Sigmoid colon (tissue), 6 donors: ENCODE measurements at regions not wholly inside any gene's neighbourhood (a gene's known extent, or its start where the extent isn't known, plus 50 kb on each side); places are given as distances from the start of the nearest gene placed in this dataset.
"Not testable (repeated sequence)": the region's sequence is repeated elsewhere in the genome, so short reads cannot be mapped to it uniquely, and the experiment has no call there.

Source experiments
- DNase-seq: peaks from one replicate; pipeline ENCODE4 v3.0.0-alpha.2; 2019
- H3K27ac ChIP-seq, 4 donors: fragments of 200-600 bp; sonication (generic); one replicate each; pipeline ENCODE4 v1.5.1; 2016 to 2019; ENCODE audit warnings: mild to moderate bottlenecking in 1 of 4
- H3K27me3 ChIP-seq, 3 donors: fragments of 200-600 bp; sonication (generic); one replicate each; pipeline ENCODE4 v1.5.1; 2019; ENCODE audit warnings: mild to moderate bottlenecking in 1 of 3
- H3K36me3 ChIP-seq, 4 donors: fragments of 200-600 bp; sonication (generic); one replicate each; pipeline ENCODE4 v1.5.1; 2016 to 2019
- H3K4me1 ChIP-seq, 4 donors: fragments of 200-600 bp; sonication (generic); one replicate each; pipeline ENCODE4 v1.5.1; 2017 to 2019
- H3K4me3 ChIP-seq, 4 donors: fragments of 200-600 bp; sonication (generic); one replicate each; pipeline ENCODE4 v1.5.1; 2017 to 2019; ENCODE audit warnings: mild to moderate bottlenecking in 2 of 4, moderate library complexity in 1 of 4
- H3K9me3 ChIP-seq, 4 donors: fragments of 200-600 bp in 3 of 4; sonication (generic) in 3 of 4; one replicate each; pipeline versions ENCODE4 v1.5.1 to v1.6.1; 2013 to 2019
- EP300 ChIP-seq, 4 donors: sonication (generic); formaldehyde crosslinking; IDR thresholded peaks; one replicate each; pipeline ENCODE4 v1.6.1; 2017; ENCODE audit warnings: antibody characterized with exemption in 4 of 4
- POLR2A ChIP-seq, 2 donors: fragments of 450-650 bp; IDR thresholded peaks; one replicate each; pipeline ENCODE4 v1.6.1; 2016; ENCODE audit warnings: antibody characterized with exemption in 2 of 2, mild to moderate bottlenecking in 2 of 2, moderate library complexity in 2 of 2
- POLR2AphosphoS5 ChIP-seq, 4 donors: sonication (generic); formaldehyde crosslinking; IDR thresholded peaks; one replicate each; pipeline ENCODE4 v1.6.1; 2017; ENCODE audit warnings: antibody characterized with exemption in 4 of 4
- WGBS, 2 donors: extraction: QIAGEN DNeasy Blood & Tissue Kit; methylation state at CpG; one replicate each; pipeline ENCODE4 v1.1.7; 2013; 5-methylcytosine and 5-hydroxymethylcytosine counted together
- intact Hi-C: fragments of 100-400 bp; cut with DNase I; formaldehyde crosslinking; loops from one replicate; pipeline ENCODE4 v1.15.1; 2023
- TF ChIP-seq, protein P1 (sequence below), 4 experiments: fragments of 450-650 bp in 3 of 4; fragments of 200-600 bp in 1 of 4; IDR thresholded peaks; one replicate each; pipeline ENCODE4 v1.5.1; 2016 to 2019; ENCODE audit warnings: antibody characterized with exemption in 4 of 4, mild to moderate bottlenecking in 3 of 4, moderate library complexity in 2 of 4
- donor health status: healthy with polysubstance abuse.
- donor health status: healthy.

GRCh38 chr11:67745181-67745726, 70.8 kb upstream of the ALDH3B2 start:
- 59 to 96% methylated on average over 11 of the region's 11 CpGs for WGBS, 2 donors
- DNase-seq, result no peak
- H3K9me3 ChIP-seq, result no peaks in the 10 kb centered on the region
- H3K4me3 ChIP-seq, result no peak overlapping the region
- TF ChIP-seq EP300 (IDR thresholded peaks at IDR 0.05) (no peak), POLR2A (IDR thresholded peaks at IDR 0.05) (no peak), POLR2AphosphoS5 (IDR thresholded peaks at IDR 0.05) (no peak)
- TF ChIP-seq, protein P1, sequence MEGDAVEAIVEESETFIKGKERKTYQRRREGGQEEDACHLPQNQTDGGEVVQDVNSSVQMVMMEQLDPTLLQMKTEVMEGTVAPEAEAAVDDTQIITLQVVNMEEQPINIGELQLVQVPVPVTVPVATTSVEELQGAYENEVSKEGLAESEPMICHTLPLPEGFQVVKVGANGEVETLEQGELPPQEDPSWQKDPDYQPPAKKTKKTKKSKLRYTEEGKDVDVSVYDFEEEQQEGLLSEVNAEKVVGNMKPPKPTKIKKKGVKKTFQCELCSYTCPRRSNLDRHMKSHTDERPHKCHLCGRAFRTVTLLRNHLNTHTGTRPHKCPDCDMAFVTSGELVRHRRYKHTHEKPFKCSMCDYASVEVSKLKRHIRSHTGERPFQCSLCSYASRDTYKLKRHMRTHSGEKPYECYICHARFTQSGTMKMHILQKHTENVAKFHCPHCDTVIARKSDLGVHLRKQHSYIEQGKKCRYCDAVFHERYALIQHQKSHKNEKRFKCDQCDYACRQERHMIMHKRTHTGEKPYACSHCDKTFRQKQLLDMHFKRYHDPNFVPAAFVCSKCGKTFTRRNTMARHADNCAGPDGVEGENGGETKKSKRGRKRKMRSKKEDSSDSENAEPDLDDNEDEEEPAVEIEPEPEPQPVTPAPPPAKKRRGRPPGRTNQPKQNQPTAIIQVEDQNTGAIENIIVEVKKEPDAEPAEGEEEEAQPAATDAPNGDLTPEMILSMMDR (IDR thresholded peaks at IDR 0.05), result no peak
- no peak overlapping the region for H3K27ac ChIP-seq
- H3K4me1 ChIP-seq, result peaks cover 0 to 14% (median 6%) of the 10 kb centered on the region in 4 donors
- H3K27me3 ChIP-seq, result no peaks in the 10 kb centered on the region
- intact Hi-C loops, result no loop called here
- H3K36me3 ChIP-seq, result no peaks in the 10 kb centered on the region

DNA sequence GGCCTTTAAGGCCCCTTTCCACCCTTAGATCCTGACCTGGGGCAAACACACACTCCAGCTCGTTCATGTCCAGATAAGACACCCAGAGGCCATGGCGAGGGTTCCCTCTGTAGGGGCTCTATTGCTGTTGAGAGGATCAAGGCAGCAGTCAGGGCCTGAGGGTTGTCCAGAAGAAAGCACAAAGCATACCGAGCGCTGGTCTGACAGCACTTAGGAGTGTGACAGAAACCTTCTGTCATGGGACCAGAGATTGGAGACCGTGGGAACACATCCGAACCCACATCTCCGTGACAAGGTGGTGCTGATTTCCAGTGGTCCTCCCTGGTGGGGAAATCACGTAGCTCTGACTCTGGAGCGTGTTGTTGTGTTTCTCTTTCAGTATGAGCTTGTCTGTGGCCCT, 69.8 kb upstream of the ALDH3B2 start:
- 87 to 88% methylated on average over 9 of the region's 9 CpGs for WGBS, 2 donors
- H3K27me3 ChIP-seq, DNase-seq, intact Hi-C loops, H3K27ac ChIP-seq, H3K4me3 ChIP-seq, H3K9me3 ChIP-seq, H3K36me3 ChIP-seq: not testable (repeated sequence)
- peaks cover 0 to 14% (median 6%) of the 10 kb centered on the region in 4 donors for H3K4me1 ChIP-seq

DNA sequence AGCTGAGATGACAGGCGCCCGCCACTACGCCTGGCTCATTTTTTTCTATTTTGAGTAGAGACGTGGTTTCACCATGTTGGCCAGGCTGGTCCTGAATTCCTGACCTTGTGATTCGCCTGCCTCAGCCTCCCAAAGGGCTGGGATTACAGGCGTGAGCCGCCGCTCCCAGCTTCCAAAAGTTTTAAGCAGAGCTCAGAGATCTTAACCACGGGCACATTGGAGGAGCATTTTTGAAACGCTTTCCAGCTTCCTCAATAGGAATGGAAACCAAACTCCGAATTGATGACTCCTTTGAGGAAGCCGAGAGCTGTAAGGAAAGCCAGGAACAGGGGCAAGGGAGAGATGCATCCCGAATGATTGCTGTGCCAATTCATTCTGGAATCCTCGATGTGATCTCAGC, 63.8 kb upstream of the ALDH3B2 start:
- H3K36me3 ChIP-seq, intact Hi-C loops, DNase-seq, H3K9me3 ChIP-seq, H3K4me1 ChIP-seq, H3K27ac ChIP-seq, H3K4me3 ChIP-seq, H3K27me3 ChIP-seq: not testable (repeated sequence)
- WGBS, 2 donors, result 81 to 88% methylated on average over 12 to 13 of the region's 14 CpGs

DNA sequence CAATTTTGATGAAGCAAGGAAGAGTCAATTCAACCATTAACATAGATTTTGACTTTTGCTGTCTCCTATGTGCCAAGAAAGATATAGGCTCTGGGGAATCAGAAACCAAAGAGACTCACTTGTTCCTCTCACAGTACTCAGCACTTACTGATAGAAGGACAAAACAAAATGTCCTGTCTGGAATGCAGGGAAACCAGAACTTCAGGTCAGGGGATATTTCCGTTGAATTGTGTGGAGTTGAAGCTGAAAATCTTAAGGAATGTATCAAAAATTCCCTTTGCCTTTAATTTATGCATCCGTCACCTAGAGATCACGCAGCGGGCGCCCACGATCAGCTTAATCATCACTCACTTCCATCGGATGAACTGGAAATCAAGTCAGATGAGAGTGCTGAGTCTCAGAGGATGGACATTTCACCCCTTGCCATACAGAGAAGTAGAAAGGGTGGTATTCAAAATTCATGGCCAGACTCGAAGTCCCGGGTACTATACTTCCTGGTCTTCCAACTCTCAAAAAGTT, 63.2 kb upstream of the ALDH3B2 start:
- 85 to 87% methylated on average over 9 of the region's 9 CpGs for WGBS, 2 donors
- H3K36me3 ChIP-seq, H3K4me3 ChIP-seq, H3K9me3 ChIP-seq, H3K27me3 ChIP-seq, H3K27ac ChIP-seq, DNase-seq, H3K4me1 ChIP-seq, intact Hi-C loops: not testable (repeated sequence)

DNA sequence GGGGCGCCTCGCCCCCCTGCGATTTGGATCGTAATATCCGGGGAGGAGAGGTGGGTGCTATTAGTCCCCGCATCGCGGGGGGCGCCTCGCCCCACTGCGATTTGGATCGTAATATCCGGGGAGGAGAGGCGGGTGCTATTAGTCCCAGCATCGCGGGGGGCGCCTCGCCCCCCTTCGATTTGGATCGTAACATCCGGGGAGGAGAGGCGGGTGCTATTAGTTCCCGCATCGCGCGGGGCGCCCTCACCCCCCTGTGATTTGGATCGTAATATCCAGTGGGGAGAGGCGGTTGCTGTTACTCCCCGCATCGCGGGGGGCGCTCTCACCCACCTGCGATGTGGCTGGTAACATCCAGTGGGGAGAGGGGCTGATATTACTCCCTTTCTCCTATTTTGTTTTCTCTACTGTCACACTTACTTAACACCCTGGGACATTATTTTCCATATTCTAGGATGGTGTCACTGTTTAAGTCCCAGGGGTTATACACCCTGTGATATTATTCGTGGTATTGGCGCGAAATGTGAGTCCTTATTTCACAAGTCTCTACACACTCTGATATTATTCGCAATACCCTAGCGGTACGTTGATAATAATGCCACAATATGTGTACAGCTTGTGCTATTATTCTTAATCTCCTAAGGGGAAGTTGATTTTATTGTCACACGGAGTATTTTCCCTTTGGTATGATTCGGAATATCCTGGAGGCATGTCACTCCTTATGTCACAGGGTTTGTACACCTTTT, 57.8 kb upstream of the ALDH3B2 start:
- no peak for DNase-seq
- WGBS, 2 donors, result 24 to 42% methylated on average over 42 of the region's 42 CpGs
- TF ChIP-seq EP300 (IDR thresholded peaks at IDR 0.05) (no peak), POLR2A (IDR thresholded peaks at IDR 0.05) (no peak)
- TF ChIP-seq, protein P1 (IDR thresholded peaks at IDR 0.05), result peak in 2 of 4 experiments; percentile 17 to 36
- peak overlapping the region; percentile 10 to 44 (median 35) for H3K4me3 ChIP-seq
- H3K36me3 ChIP-seq, result no peaks in the 10 kb centered on the region
- H3K27me3 ChIP-seq, result peaks cover 0 to 8% (median 6%) of the 10 kb centered on the region in 3 donors
- no peaks in the 10 kb centered on the region for H3K9me3 ChIP-seq
- H3K27ac ChIP-seq, result peak overlapping the region in 1 of 4 donors; percentile 6
- peaks cover 0 to 8% (median 2%) of the 10 kb centered on the region in 4 donors for H3K4me1 ChIP-seq
- intact Hi-C loops, result no loop called here

- Histone ChIP-seq H3K27me3 (peaks cover 0 to 8% (median 6%) of the 10 kb centered on the region in 3 donors), H3K9me3 (no peaks in the 10 kb centered on the region), H3K4me3 (peak overlapping the region; percentile 10 to 44 (median 35)), H3K27ac (peak overlapping the region in 1 of 4 donors; percentile 6), H3K36me3 (no peaks in the 10 kb centered on the region), H3K4me1 (peaks cover 0 to 8% (median 2%) of the 10 kb centered on the region in 4 donors)
- DNase-seq, result no peak
- 48% methylated on average over 14 of the region's 14 CpGs for WGBS, 2 donors
- TF ChIP-seq POLR2AphosphoS5 (IDR thresholded peaks at IDR 0.05) (no peak), EP300 (IDR thresholded peaks at IDR 0.05) (no peak), POLR2A (IDR thresholded peaks at IDR 0.05) (no peak)
- TF ChIP-seq, protein P1 (IDR thresholded peaks at IDR 0.05), result no peak
- intact Hi-C loops, result no loop called here
Measured at GRCh38 chr11:67731583-67731982, 57.2 kb upstream of the ALDH3B2 start.

DNA sequence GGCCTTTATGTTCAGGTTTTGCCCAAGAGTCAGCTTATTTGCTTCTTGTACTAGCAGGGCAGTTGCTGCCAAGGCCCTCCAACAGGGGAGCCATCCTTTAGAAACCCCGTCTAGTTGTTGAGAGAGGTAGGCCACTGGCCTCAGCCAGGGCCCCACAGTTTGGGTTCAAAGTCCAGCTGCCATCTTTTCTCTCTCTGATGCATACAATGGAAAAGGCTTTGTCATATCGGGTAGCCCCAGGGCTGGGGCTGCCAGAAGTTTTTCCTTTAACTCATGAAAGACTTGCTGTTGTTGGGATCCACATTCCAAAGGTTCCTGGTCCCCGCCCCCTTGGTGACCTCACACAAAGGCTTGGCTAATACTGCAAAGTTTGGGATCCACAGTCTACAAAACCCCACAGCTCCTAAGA, 53.7 kb upstream of the ALDH3B2 start:
- intact Hi-C loops, DNase-seq: not testable (repeated sequence)

DNA sequence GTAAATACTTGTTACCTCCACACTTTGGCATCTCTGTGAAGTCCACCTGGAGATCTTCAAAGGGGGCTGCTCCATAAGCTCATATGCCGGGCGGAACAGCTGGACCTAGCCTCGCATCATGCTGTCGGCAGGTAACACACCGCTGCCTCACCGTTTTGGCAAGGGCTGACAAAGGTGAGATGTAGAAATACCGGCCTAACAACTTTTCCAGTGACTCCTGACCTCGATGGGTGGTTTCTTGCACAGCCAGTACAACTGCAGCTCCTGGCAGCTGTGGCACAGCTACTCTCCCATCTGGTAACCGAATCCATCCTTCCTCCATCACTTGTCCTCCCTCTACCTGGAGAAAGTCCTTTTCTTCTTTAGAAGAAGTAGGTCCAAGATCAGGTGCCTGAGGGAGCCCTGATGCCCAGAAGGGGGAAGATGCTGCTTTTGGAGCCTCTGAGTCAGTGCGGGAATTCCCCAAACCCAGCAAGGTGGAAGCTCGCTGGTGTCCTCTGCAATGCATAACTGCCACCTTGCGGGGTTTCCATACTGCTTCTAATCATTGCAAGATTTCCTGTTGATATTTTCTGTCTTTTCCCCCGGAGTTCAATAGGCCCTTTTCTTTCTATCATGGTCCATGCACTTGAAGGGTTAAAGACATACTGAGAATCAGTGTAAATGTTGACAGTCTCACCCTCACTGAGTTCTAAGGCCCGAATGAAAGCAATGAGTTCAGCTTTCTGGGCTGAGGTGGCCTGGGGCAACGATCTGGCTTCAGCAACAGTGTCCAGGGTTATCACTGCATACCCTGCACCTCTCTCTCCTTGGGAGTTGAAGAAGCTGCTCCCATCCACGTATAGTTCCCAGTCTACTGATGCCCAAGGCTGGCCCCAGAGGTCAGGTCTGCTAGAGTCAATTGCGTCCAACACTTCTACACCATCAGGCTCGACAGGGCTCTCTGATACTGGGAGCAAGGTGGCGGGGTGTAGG, 52.9 kb upstream of the ALDH3B2 start:
- intact Hi-C loops, H3K9me3 ChIP-seq, H3K36me3 ChIP-seq, H3K27me3 ChIP-seq, H3K4me1 ChIP-seq, DNase-seq, H3K4me3 ChIP-seq, H3K27ac ChIP-seq: not testable (repeated sequence)
- WGBS, 2 donors, result 31 to 67% methylated on average over 19 of the region's 19 CpGs

More for the DNA sequence above, 53.7 kb upstream of the ALDH3B2 start:
- not testable (repeated sequence) for H3K4me3 ChIP-seq, H3K9me3 ChIP-seq, H3K27ac ChIP-seq, H3K4me1 ChIP-seq, H3K27me3 ChIP-seq, H3K36me3 ChIP-seq
- WGBS, 2 donors, result 22 to 67% methylated on average over 3 of the region's 3 CpGs
